BE2C (cell line): ENCODE measurements at regions not wholly inside any gene's neighbourhood (a gene's known extent, or its start where the extent isn't known, plus 50 kb on each side); places are given as distances from the start of the nearest gene placed in this dataset.

Experiments
- DNase-seq: peaks from one replicate; pipeline ENCODE4 v3.0.0-alpha.2; 2020
- H3K27me3 ChIP-seq: fragments of 250-450 bp; sonication (Bioruptor Pico); 2 replicates; pipeline ENCODE4 v1.5.1; 2020; ENCODE audit warnings: mild to moderate bottlenecking
- H3K36me3 ChIP-seq: fragments of 250-450 bp; sonication (Bioruptor Pico); 2 replicates; pipeline ENCODE4 v1.5.1; 2020; ENCODE audit warnings: mild to moderate bottlenecking
- H3K4me1 ChIP-seq: fragments of 250-450 bp; sonication (Bioruptor Pico); 2 replicates; pipeline ENCODE4 v1.5.1; 2020
- H3K4me3 ChIP-seq: 2 replicates; pipeline ENCODE4 v1.5.1; 2011; ENCODE audit warnings: low read depth, low read length
- H3K9me3 ChIP-seq: fragments of 250-450 bp; sonication (Bioruptor Pico); 2 replicates; pipeline ENCODE4 v1.5.1; 2020
- TF ChIP-seq, protein P1 (sequence below): IDR thresholded peaks from 2 replicates; pipeline ENCODE4 v1.5.1; 2012; ENCODE audit warnings: mild to moderate bottlenecking, low read depth, low read length

DNA sequence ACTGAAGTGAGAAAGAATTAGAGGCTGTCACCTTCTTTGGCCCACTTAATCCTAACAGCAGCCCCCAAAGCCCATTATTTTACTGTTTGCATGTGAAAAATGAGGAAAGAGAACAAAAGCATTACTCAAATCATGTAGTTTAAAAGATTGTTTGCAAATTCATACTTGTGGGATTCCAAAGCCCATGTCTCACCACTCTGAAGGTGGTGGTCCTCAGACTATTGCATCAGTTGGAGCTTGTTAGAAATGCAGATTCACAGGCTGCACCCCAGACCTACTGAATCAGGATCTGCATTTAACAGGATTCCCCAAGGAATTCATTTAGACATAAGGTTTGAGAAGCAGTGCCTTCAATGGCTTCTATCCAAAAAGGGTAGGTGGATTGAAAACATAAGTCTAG lies 93.7 kb upstream of the PDE1C start:
- DNase-seq = no peak
- no peaks in the 10 kb centered on the region for H3K36me3 ChIP-seq
- H3K4me3 ChIP-seq = no peak overlapping the region
- no peaks in the 10 kb centered on the region for H3K27me3 ChIP-seq
- TF ChIP-seq, protein P1, sequence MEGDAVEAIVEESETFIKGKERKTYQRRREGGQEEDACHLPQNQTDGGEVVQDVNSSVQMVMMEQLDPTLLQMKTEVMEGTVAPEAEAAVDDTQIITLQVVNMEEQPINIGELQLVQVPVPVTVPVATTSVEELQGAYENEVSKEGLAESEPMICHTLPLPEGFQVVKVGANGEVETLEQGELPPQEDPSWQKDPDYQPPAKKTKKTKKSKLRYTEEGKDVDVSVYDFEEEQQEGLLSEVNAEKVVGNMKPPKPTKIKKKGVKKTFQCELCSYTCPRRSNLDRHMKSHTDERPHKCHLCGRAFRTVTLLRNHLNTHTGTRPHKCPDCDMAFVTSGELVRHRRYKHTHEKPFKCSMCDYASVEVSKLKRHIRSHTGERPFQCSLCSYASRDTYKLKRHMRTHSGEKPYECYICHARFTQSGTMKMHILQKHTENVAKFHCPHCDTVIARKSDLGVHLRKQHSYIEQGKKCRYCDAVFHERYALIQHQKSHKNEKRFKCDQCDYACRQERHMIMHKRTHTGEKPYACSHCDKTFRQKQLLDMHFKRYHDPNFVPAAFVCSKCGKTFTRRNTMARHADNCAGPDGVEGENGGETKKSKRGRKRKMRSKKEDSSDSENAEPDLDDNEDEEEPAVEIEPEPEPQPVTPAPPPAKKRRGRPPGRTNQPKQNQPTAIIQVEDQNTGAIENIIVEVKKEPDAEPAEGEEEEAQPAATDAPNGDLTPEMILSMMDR = no peak
- no peaks in the 10 kb centered on the region for H3K9me3 ChIP-seq
- H3K4me1 ChIP-seq = no peaks in the 10 kb centered on the region

DNA sequence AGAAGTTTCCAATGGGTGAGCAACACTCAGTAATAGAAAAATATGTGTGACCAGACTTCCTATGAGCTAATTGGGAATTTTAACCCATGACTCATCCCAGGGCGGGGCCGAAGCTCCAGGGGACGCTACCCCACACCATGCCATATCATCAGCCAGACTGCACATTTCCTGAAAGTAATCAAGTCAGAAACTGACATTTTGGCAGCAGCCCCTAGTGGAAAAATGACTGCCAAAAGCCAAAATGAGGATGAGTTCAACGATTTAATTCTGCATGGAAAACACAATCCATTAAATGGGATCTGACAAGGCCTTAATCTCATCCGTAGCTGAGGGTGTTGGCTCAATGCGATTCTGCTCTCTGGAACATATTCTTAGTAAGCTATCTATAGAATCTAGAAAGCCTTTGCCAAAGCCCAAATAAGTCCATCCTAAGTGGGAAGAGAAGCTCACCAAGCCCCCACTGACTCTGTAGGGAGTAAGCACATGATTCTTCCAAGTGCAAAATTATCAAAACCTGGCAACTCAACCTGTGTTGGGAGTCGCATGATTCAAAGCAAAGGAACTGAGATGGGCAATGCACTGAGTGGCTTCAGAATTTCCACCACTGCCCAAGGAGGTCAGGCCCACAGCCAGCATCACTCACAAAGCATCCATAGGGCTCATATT lies 93.1 kb upstream of the PDE1C start:
- Histone ChIP-seq H3K4me1 (no peaks in the 10 kb centered on the region), H3K27me3 (no peaks in the 10 kb centered on the region), H3K4me3 (no peak overlapping the region), H3K36me3 (no peaks in the 10 kb centered on the region), H3K9me3 (no peaks in the 10 kb centered on the region)
- no peak for DNase-seq
- TF ChIP-seq, protein P1 = no peak

DNA sequence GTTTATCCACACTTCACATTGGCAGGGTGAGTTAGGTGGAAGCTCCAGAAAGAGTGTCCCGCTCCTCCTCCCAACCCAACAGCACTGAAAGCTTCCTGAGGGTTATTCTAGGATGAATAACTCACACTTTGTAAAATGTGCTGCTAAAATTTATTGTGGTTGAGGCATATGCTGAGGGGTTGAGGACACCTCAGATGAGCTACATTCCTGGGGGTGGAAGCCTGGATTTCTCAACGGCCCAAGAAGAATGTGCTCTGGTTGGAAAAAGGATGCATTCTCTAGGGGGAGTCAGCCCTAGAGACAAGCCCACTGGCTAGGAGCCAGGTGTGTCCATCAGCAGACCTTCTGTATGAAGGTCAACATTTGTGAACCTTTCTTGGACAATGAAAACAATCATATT lies 91.5 kb upstream of the PDE1C start:
- Histone ChIP-seq H3K9me3 (no peaks in the 10 kb centered on the region), H3K27me3 (no peaks in the 10 kb centered on the region), H3K4me3 (no peak overlapping the region), H3K36me3 (no peaks in the 10 kb centered on the region), H3K4me1 (no peaks in the 10 kb centered on the region)
- DNase-seq = no peak
- TF ChIP-seq, protein P1 = no peak

DNA sequence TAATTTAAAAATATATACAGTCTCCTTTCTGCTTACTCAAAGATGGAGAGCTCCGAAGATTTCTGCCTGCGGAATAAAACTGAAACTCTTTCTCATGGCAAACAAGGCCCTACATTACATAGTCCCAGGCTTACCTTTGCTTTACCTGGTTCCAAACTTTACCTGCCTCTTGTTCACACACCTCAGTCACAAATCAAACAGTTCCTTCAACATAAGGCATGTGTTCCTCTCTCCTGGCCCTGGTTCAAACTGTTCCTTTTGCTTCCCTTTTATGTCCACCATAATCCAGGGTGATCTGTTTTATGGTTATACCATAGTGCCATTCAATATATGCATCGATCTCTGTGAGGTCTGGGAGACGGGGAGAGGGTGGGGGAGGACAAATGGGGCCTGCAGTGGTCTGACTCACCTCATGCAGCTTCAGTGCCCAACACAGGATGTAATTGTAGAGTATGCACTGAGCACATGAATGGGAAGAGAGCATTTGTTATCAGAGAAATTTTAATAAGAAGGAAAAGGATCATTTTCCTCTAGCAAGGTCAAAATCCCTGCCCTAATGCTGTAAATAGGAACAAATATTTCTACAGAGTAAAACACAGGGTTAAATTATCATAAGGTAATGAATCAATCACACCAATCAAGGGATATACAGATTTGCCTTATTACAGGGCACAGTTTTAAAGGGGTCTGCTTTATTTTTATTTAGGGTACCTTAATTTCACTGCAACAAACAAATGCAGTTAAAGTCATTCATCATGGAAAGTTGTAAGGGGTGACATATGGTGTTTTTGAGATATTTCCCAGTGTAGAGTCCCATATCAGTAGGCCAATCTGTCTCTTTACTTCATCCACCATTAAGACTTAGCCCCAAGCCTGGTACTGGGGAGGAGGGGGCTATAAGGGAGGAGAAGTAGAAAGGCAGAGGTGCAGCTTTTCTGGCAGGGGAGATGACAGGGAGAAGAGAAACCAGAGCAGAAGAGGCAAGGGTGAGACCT lies 88.8 kb upstream of the PDE1C start:
- TF ChIP-seq, protein P1 = no peak
- no peaks in the 10 kb centered on the region for H3K36me3 ChIP-seq
- DNase-seq = no peak
- no peak overlapping the region for H3K4me3 ChIP-seq
- no peaks in the 10 kb centered on the region for H3K9me3 ChIP-seq
- no peaks in the 10 kb centered on the region for H3K27me3 ChIP-seq
- H3K4me1 ChIP-seq = no peaks in the 10 kb centered on the region

DNA sequence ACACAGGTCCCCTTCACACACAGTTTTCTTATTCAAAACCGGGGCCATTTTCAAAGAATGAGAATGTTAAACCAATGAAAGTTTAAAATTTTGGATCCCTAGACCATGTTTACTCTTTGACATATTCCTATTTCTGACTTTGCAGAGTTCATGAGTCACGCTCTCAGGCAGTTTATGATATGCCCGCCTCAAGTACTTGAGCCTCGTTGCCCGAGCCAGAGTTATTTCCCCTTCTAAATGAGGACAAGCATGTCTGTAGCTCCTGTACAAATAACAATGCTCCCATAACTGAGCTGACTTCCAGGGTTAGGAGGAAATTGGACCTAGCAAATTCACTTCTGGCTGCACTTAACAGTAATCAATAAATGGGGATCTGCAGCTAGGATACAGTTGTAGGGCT lies 87.9 kb upstream of the PDE1C start:
- Histone ChIP-seq H3K27me3 (no peaks in the 10 kb centered on the region), H3K4me3 (no peak overlapping the region), H3K36me3 (no peaks in the 10 kb centered on the region), H3K9me3 (no peaks in the 10 kb centered on the region), H3K4me1 (no peaks in the 10 kb centered on the region)
- DNase-seq = no peak
- TF ChIP-seq, protein P1 = no peak

DNA sequence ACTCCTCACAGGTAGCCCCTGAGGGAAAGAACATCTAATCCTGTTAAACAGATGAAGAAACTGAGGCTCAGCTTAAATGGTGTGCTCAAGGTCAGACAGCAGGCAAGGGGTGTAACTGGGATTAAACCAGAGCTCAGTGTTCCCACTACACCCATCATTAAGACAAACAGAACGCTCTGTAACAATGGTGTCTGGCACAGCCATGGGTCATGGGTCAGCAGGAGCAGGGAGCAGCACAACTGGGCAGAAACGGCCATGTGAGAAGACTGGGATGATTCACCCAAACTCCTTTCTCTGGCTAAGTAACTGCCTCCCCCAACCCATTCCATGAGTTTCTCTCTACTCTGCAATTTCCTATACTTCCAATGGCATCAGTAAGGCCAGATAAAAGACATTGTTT lies 85.5 kb upstream of the PDE1C start:
- no peak overlapping the region for H3K4me3 ChIP-seq
- no peaks in the 10 kb centered on the region for H3K9me3 ChIP-seq
- no peaks in the 10 kb centered on the region for H3K27me3 ChIP-seq
- TF ChIP-seq, protein P1 = no peak
- DNase-seq = no peak
- H3K4me1 ChIP-seq = no peaks in the 10 kb centered on the region
- H3K36me3 ChIP-seq = no peaks in the 10 kb centered on the region
